HCT116 (cell line): ENCODE measurements at regions not wholly inside any gene's neighbourhood (a gene's known extent, or its start where the extent isn't known, plus 50 kb on each side); places are given as distances from the start of the nearest gene placed in this dataset.

Source experiments
- ATAC-seq: fragments of 200-7000 bp; cut with Tn5 transposase; 2 replicates; pipeline ENCODE4 v1.9.1; 2020; ENCODE audit warnings: mild to moderate bottlenecking, moderate library complexity
- BruUV-seq: library from RNA; stranded (reverse); fragments of 400-500 nt; replicated peaks from 2 replicates; lab custom pipeline; 2021; lab: Mats Ljungman, UMichigan
- CTCF ChIA-PET: fragments of 300-600 bp; sonication (Branson Sonifier 250); formaldehyde crosslinking; loops from one replicate; lab custom pipeline; 2021; ENCODE audit warnings: antibody characterized with exemption; lab: Charles Lee
- POLR2A ChIA-PET: fragments of 300-600, 350-600 bp; sonication (Branson Sonifier 250); formaldehyde crosslinking; loops from one replicate; lab custom pipeline; 2021; ENCODE audit warnings: antibody characterized with exemption; lab: Charles Lee
- RAD21 ChIA-PET, 2 experiments: fragments of 300-600 bp; sonication (Branson Sonifier 250); formaldehyde crosslinking; loops; one replicate each; lab custom pipeline; 2023; ENCODE audit warnings: low total read pairs in 2 of 2; ENCODE audit not compliant: uncharacterized antibody in 2 of 2, unreplicated experiment in 2 of 2, low non-redundant PET in 1 of 2; lab: Charles Lee
- DNase-seq: peaks from one replicate; pipeline ENCODE4 v3.0.0-alpha.2; 2010; ENCODE audit warnings: low read depth, low spot score
- H2AFZ ChIP-seq: fragments of 200-600 bp; shearing (Covaris generic), sonication (generic); 2 replicates; pipeline ENCODE4 v1.6.1; 2017; ENCODE audit warnings: low read depth, mixed run types, mixed read lengths, antibody characterized with exemption, low read length; ENCODE audit not compliant: poor library complexity, severe bottlenecking
- H3K27ac ChIP-seq: 2 replicates; pipeline ENCODE4 v1.5.1; 2012; ENCODE audit warnings: low read depth, low read length
- H3K27me3 ChIP-seq: fragments of 200-600 bp; sonication (generic); 2 replicates; pipeline ENCODE4 v1.6.1; 2016; ENCODE audit warnings: mixed run types, low read length, mixed read lengths; ENCODE audit not compliant: insufficient read depth
- H3K36me3 ChIP-seq, 2 experiments: fragments of 200-500 bp in 1 of 2; fragments of 200-600 bp in 1 of 2; sonication (Bioruptor generic) in 1 of 2; sonication (generic) in 1 of 2; 2 replicates each; pipeline versions ENCODE4 v1.5.1 to v1.6.1; 2014 to 2016; ENCODE audit warnings: low read length in 2 of 2, inconsistent platforms in 1 of 2, mixed read lengths in 1 of 2, mixed run types in 1 of 2; ENCODE audit not compliant: insufficient read depth in 2 of 2, control insufficient read depth in 1 of 2
- H3K4me1 ChIP-seq, 2 experiments: fragments of 200-600 bp in 1 of 2; sonication (generic) in 1 of 2; 2 replicates each; pipeline versions ENCODE4 v1.5.1 to v1.6.1; 2012 to 2017; ENCODE audit warnings: low read length in 2 of 2, inconsistent platforms in 1 of 2, mild to moderate bottlenecking in 1 of 2, mixed read lengths in 1 of 2, mixed run types in 1 of 2, moderate library complexity in 1 of 2; ENCODE audit not compliant: insufficient read depth in 2 of 2, control insufficient read depth in 1 of 2
- H3K4me2 ChIP-seq: fragments of 200-600 bp; sonication (generic); 2 replicates; pipeline ENCODE4 v1.6.1; 2017; ENCODE audit warnings: mixed run types, low read length, mixed read lengths
- H3K4me3 ChIP-seq, 2 experiments: fragments of 200-600 bp in 1 of 2; sonication (generic) in 1 of 2; replicated peaks in 1 of 2; 2 replicates each; pipeline ENCODE4 v1.5.1; 2011 to 2016; ENCODE audit warnings: low read length in 2 of 2, control low read depth in 1 of 2, low read depth in 1 of 2, mild to moderate bottlenecking in 1 of 2, mixed read lengths in 1 of 2, mixed run types in 1 of 2
- H3K79me2 ChIP-seq: fragments of 200-600 bp; sonication (generic); 2 replicates; pipeline ENCODE4 v1.6.1; 2017; ENCODE audit warnings: mild to moderate bottlenecking, mixed run types, low read length, moderate library complexity, mixed read lengths; ENCODE audit not compliant: insufficient read depth
- H3K9ac ChIP-seq: fragments of 200-600 bp; sonication (generic); 2 replicates; pipeline ENCODE4 v1.6.1; 2016; ENCODE audit warnings: low read length, mixed read lengths
- H3K9me2 ChIP-seq: fragments of 200-600 bp; sonication (generic), shearing (Covaris generic); 2 replicates; pipeline ENCODE4 v1.6.1; 2017; ENCODE audit warnings: mixed run types, mild to moderate bottlenecking, moderate library complexity; ENCODE audit not compliant: insufficient read depth
- H3K9me3 ChIP-seq, 2 experiments: fragments of 200-500 bp in 1 of 2; fragments of 200-600 bp in 1 of 2; sonication (Bioruptor generic) in 1 of 2; sonication (generic) in 1 of 2; 2 replicates each; pipeline ENCODE4 v1.6.1; 2014 to 2017; ENCODE audit warnings: low read length in 2 of 2, mixed read lengths in 2 of 2, inconsistent platforms in 1 of 2, low read depth in 1 of 2, mild to moderate bottlenecking in 1 of 2, mixed run types in 1 of 2, moderate library complexity in 1 of 2; ENCODE audit not compliant: control insufficient read depth in 1 of 2, insufficient read depth in 1 of 2
- H4K20me1 ChIP-seq: fragments of 200-600 bp; sonication (generic), shearing (Covaris generic); 2 replicates; pipeline ENCODE4 v1.6.1; 2017; ENCODE audit warnings: mixed run types, mild to moderate bottlenecking, moderate library complexity; ENCODE audit not compliant: insufficient read depth
- CEBPB ChIP-seq: IDR thresholded peaks from 2 replicates; pipeline ENCODE4 v1.6.1; 2012; ENCODE audit warnings: low read depth
- ELF1 ChIP-seq: IDR thresholded peaks from 2 replicates; pipeline ENCODE4 v1.6.1; 2012; ENCODE audit warnings: low read depth, borderline replicate concordance
- EZH2 ChIP-seq: fragments of 200-600 bp; sonication (generic); IDR thresholded peaks from 2 replicates; pipeline ENCODE4 v1.6.1; 2017; ENCODE audit warnings: antibody characterized with exemption, mixed run types
- EZH2phosphoT487 ChIP-seq: fragments of 200-600 bp; IDR thresholded peaks from 2 replicates; pipeline ENCODE4 v1.6.1; 2018; ENCODE audit warnings: antibody characterized with exemption, borderline replicate concordance
- POLR2A ChIP-seq: IDR thresholded peaks from 2 replicates; pipeline ENCODE4 v1.7.0; 2011; ENCODE audit warnings: borderline replicate concordance; ENCODE audit not compliant: insufficient read depth, insufficient read length; ENCODE audit errors: extremely low read depth
- POLR2AphosphoS5 ChIP-seq: IDR thresholded peaks from 2 replicates; pipeline ENCODE4 v1.6.1; 2011; ENCODE audit warnings: mild to moderate bottlenecking, low read depth, low read length, moderate library complexity
- SP1 ChIP-seq: IDR thresholded peaks from 2 replicates; pipeline ENCODE4 v1.6.1; 2012; ENCODE audit warnings: low read depth
- TCF7L2 ChIP-seq: IDR thresholded peaks from 2 replicates; pipeline ENCODE4 v1.7.0; 2011; ENCODE audit warnings: borderline replicate concordance, inconsistent platforms; ENCODE audit not compliant: insufficient read depth, insufficient read length; ENCODE audit errors: extremely low read depth
- YY1 ChIP-seq: IDR thresholded peaks from 2 replicates; pipeline ENCODE4 v1.6.1; 2011; ENCODE audit warnings: low read length, low read depth, moderate library complexity, mild to moderate bottlenecking; ENCODE audit not compliant: insufficient replicate concordance; ENCODE audit errors: extremely low read depth
- ZBTB33 ChIP-seq: IDR thresholded peaks from 2 replicates; pipeline ENCODE4 v1.6.1; 2011; ENCODE audit warnings: mild to moderate bottlenecking, low read length, moderate library complexity; ENCODE audit not compliant: insufficient replicate concordance; ENCODE audit errors: extremely low read depth
- ZFX ChIP-seq: fragments of 450-650 bp; IDR thresholded peaks from 2 replicates; pipeline ENCODE4 v1.6.1; 2017
- intact Hi-C: fragments of 100-400 bp; cut with micrococcal nuclease; formaldehyde crosslinking; loops from 2 replicates; pipeline ENCODE4 v1.10.0; 2022
- TF ChIP-seq, protein P1 (sequence below): IDR thresholded peaks from 2 replicates; pipeline ENCODE4 v1.6.1; 2012

DNA sequence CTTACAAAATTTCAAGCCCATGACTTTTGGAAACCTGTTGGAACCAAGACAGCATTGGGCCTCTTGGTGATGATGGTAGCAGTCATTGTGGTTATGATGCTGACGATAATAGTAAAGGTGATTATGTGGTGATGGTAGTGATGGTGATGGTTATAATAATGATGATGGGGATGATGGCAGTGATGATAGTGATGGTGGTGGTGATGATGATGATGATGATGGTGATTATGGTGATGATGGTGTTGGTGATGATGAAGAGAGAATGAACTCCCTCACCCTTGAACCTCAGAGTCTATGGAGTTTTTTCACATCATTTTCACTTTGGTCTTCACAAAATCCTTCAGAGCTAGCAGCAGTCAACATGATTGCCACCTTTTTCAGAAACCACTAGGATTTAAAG, 105.3 kb upstream of the ASIC2 start:
- POLR2A ChIA-PET: no interaction called here

DNA sequence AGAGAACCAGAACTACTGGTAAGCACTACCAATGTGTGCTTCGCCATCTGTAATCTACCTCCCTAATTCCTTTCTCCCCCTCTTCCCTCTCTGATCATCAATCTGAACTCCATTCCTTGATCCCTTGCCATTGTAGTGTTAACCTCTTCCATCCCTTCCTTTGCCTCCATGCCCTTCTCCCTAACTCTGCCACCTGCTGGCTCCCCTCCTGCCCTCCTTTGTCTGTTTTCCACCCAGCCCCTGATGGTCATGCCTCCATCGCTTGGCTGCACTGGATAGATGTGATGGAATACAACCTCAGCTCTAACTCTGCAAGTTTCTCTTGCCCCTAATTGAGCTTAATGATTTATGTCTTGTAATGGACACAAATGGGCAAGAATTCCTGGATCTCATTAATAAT, 108.2 kb upstream of the ASIC2 start:
- ATAC-seq (no peak), DNase-seq (no peak)
- Histone ChIP-seq H3K36me3 (no peaks in the 10 kb centered on the region), H3K9me2 (no peaks in the 10 kb centered on the region), H3K4me3 (no peak overlapping the region), H3K4me2 (no peak overlapping the region), H3K79me2 (no peaks in the 10 kb centered on the region), H3K9me3 (peaks cover 0 to 4% of the 10 kb centered on the region in 2 experiments; a peak in 1 of 4 replicates), H3K27me3 (no peaks in the 10 kb centered on the region), H2AFZ (no peak overlapping the region), H3K4me1 (no peaks in the 10 kb centered on the region), H3K9ac (no peak overlapping the region), H3K27ac (no peak overlapping the region), H4K20me1 (no peaks in the 10 kb centered on the region)
- no TSS peak for BruUV-seq
- intact Hi-C loops: no loop called here
- ChIA-PET CTCF (no interaction called here), RAD21 (no interaction called here), POLR2A (no interaction called here)
- TF ChIP-seq POLR2AphosphoS5 (no peak), TCF7L2 (no peak), EZH2phosphoT487 (no peak), YY1 (no peak), POLR2A (no peak), EZH2 (no peak), CEBPB (no peak), SP1 (no peak), ZFX (no peak)
- TF ChIP-seq, protein P1, sequence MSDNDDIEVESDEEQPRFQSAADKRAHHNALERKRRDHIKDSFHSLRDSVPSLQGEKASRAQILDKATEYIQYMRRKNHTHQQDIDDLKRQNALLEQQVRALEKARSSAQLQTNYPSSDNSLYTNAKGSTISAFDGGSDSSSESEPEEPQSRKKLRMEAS: no peak

More for the DNA sequence above, 105.3 kb upstream of the ASIC2 start:
- no peak overlapping the region for H3K27ac ChIP-seq
- RAD21 ChIA-PET: no interaction called here
- H3K79me2 ChIP-seq: no peaks in the 10 kb centered on the region
- peaks cover 0 to 8% of the 10 kb centered on the region in 2 experiments; a peak in 1 of 4 replicates for H3K9me3 ChIP-seq
- H3K4me2 ChIP-seq: no peak overlapping the region
- no peaks in the 10 kb centered on the region for H3K36me3 ChIP-seq
- intact Hi-C loops: no loop called here
- H3K4me1 ChIP-seq: no peaks in the 10 kb centered on the region
- ATAC-seq: no peak
- no TSS peak for BruUV-seq
- no peaks in the 10 kb centered on the region for H4K20me1 ChIP-seq
- no peak overlapping the region for H2AFZ ChIP-seq
- H3K9ac ChIP-seq: no peak overlapping the region
- DNase-seq: no peak
- CTCF ChIA-PET: no interaction called here
- TF ChIP-seq EZH2phosphoT487: no peak
- TF ChIP-seq YY1: no peak
- TF ChIP-seq ZFX: no peak
- no peak for TF ChIP-seq ZBTB33
- TF ChIP-seq ELF1: no peak
- TF ChIP-seq POLR2A: no peak
- TF ChIP-seq, all 23 proteins: peak for 0
- Histone ChIP-seq H3K27me3 (no peaks in the 10 kb centered on the region), H3K9me2 (no peaks in the 10 kb centered on the region), H3K4me3 (no peak overlapping the region)
